ENCODE measurements at regions not wholly inside any gene's neighbourhood (a gene's known extent, or its start where the extent isn't known, plus 50 kb on each side); places are given as distances from the start of the nearest gene placed in this dataset.

DNA sequence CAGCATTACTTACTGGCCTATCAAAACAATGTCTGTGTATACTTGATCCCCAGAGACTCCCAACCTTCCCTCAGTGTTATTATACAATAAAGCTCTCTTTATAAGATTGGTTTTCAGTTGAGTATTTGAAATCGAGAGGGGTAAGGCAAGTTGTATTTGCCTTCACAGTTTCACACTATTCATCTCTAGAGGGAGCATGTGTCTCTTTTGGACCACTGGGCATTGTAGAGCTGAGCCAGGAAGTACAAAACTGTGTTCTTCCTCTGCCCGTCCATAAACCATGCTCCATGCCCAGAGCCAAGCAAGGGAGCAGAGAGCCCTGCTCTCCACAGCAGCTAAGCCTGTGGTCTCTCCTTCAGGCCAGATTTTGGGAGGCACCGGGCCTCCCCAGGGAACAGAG lies 61.5 kb upstream of the HHIP start:
- no peak overlapping the region for H3K27ac ChIP-seq
- H3K4me3 ChIP-seq: no peak overlapping the region

DNA sequence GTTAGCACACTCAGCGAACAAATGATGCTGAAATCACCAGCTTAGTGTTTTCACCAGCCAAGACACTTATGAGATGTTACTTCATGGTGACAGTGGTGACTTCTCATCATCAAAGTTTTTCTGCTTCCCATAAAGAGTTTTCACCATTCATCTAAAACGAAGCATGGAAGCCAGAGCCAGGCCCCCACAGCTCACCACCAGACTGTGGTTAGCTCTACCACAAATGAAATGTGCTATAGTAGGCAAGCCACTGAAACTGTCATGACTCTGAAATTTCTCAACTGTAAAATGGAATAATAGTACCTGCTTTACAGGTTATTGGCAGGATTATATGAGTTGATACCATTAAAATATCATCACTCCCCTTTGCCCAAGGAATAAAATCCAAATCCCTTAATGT lies 56.4 kb upstream of the HHIP start:
- H3K4me1 ChIP-seq: no peaks in the 10 kb centered on the region
- TF ChIP-seq, protein P1, sequence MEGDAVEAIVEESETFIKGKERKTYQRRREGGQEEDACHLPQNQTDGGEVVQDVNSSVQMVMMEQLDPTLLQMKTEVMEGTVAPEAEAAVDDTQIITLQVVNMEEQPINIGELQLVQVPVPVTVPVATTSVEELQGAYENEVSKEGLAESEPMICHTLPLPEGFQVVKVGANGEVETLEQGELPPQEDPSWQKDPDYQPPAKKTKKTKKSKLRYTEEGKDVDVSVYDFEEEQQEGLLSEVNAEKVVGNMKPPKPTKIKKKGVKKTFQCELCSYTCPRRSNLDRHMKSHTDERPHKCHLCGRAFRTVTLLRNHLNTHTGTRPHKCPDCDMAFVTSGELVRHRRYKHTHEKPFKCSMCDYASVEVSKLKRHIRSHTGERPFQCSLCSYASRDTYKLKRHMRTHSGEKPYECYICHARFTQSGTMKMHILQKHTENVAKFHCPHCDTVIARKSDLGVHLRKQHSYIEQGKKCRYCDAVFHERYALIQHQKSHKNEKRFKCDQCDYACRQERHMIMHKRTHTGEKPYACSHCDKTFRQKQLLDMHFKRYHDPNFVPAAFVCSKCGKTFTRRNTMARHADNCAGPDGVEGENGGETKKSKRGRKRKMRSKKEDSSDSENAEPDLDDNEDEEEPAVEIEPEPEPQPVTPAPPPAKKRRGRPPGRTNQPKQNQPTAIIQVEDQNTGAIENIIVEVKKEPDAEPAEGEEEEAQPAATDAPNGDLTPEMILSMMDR (IDR thresholded peaks at IDR 0.05): no peak
- intact Hi-C loops (cut with DNase I; ENCODE audit: low total_unique reads): no loop called here
- H3K27ac ChIP-seq: no peak overlapping the region
- H3K27me3 ChIP-seq: no peaks in the 10 kb centered on the region
- no peak for DNase-seq
- H3K36me3 ChIP-seq: no peaks in the 10 kb centered on the region
- no peak overlapping the region for H3K4me3 ChIP-seq
- H3K9me3 ChIP-seq: no peaks in the 10 kb centered on the region

More for the DNA sequence above, 61.5 kb upstream of the HHIP start:
- no peaks in the 10 kb centered on the region for H3K27me3 ChIP-seq
- TF ChIP-seq, protein P1 (IDR thresholded peaks at IDR 0.05): no peak
- no peaks in the 10 kb centered on the region for H3K9me3 ChIP-seq
- intact Hi-C loops (cut with DNase I; ENCODE audit: low total_unique reads): no loop called here
- H3K4me1 ChIP-seq: peaks cover 0 to 11% (median 0%) of the 10 kb centered on the region in 4 donors
- DNase-seq: no peak
- H3K36me3 ChIP-seq: no peaks in the 10 kb centered on the region

DNA sequence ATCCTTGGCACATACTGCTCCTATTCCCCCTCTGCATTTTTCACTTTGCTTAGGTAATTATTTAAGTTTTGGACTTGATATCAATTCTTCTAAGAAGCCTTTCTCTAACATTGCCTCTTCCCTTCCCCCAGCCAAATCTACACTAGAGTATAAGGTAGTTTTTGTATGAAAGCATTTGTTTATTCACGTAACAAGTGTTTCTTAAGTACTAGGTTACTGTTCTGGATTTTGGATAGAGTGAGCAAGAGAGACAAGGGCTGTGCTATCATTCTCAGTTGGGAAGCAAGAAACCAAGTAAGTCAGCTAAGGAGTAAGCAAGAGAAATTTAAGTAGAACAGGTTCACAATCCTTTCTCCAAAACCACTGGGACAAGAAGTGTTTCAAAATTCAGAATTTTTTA lies 55.9 kb upstream of the HHIP start:
- Histone ChIP-seq H3K27ac (no peak overlapping the region), H3K4me3 (no peak overlapping the region), H3K4me1 (no peaks in the 10 kb centered on the region), H3K36me3 (no peaks in the 10 kb centered on the region), H3K27me3 (no peaks in the 10 kb centered on the region), H3K9me3 (no peaks in the 10 kb centered on the region)
- intact Hi-C loops (cut with DNase I; ENCODE audit: low total_unique reads): no loop called here
- TF ChIP-seq, protein P1 (IDR thresholded peaks at IDR 0.05): no peak
- no peak for DNase-seq

DNA sequence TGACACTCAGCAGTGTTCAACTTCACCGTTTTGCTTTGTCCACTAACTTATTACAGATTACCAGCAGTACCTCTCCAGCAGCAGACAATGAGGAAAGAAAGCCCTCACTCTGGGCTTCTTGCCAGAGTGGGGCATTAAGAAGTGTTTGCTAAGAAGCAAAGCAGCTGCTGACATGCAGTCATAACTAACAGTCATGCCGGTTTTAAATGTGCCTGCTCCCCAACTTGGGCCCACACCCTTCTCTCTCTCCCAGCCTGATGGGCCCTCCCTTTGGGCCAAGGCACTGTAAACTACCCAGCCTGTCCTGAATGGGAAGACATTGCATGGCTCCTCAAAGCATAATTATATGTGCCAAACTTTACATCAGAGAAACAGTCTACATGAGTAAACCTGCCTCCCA lies 54.6 kb upstream of the HHIP start:
- Histone ChIP-seq H3K9me3 (no peaks in the 10 kb centered on the region), H3K4me1 (no peaks in the 10 kb centered on the region), H3K4me3 (no peak overlapping the region), H3K27ac (no peak overlapping the region), H3K36me3 (no peaks in the 10 kb centered on the region), H3K27me3 (no peaks in the 10 kb centered on the region)
- no peak for DNase-seq
- TF ChIP-seq, protein P1 (IDR thresholded peaks at IDR 0.05): no peak
- intact Hi-C loops (cut with DNase I; ENCODE audit: low total_unique reads): no loop called here

DNA sequence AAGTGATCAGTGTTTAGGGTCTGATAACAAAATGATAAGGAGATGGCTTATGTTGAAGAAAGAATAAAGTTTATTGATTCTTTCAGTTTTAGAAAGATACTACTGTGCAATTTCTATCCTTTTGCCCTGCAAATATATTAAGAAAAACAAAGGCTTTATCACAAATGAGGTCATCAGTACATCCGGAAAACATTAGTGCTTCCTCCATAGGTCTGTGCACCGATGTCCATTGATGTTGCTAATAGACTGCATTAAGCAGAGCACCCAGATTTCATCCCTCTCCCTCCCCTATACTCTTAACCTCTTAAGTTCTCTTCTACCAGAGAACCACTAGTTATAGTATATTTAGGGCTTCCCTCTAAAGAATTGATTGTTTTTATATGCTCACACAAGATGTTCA lies 53.7 kb upstream of the HHIP start:
- H3K4me3 ChIP-seq: no peak overlapping the region
- H3K4me1 ChIP-seq: no peaks in the 10 kb centered on the region
- H3K27me3 ChIP-seq: no peaks in the 10 kb centered on the region
- TF ChIP-seq, protein P1 (IDR thresholded peaks at IDR 0.05): no peak
- H3K9me3 ChIP-seq: no peaks in the 10 kb centered on the region
- no peak overlapping the region for H3K27ac ChIP-seq
- DNase-seq: no peak
- no peaks in the 10 kb centered on the region for H3K36me3 ChIP-seq
- intact Hi-C loops (cut with DNase I; ENCODE audit: low total_unique reads): no loop called here

DNA sequence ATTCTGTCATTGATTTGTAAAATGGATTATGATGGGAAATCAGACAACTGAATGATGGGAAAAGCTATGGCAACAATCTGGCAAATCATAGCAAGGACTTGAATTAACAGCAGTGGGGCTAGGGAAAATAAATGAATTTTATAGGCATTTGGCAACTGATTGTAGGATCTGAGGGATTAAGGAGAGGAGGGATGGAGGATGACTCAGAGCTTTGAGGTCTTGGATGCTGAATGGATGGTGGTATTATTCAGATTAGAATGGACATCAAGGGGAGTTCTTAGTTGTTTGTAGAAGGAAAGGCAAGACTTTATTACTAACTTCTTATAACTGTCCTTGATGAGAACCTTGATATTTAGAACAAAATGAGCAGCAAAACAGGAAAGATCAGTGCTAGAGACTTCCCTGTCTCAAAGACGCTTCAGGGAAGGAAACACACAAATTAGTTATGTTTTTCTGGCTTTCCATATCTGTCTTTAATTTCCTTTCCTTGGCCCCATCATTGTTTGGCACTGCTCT lies 51.4 kb upstream of the HHIP start:
- Histone ChIP-seq H3K27ac (no peak overlapping the region), H3K9me3 (no peaks in the 10 kb centered on the region), H3K36me3 (no peaks in the 10 kb centered on the region), H3K4me3 (no peak overlapping the region), H3K4me1 (no peaks in the 10 kb centered on the region), H3K27me3 (no peaks in the 10 kb centered on the region)
- TF ChIP-seq, protein P1 (IDR thresholded peaks at IDR 0.05): no peak
- DNase-seq: no peak
- intact Hi-C loops (cut with DNase I; ENCODE audit: low total_unique reads): no loop called here
